ENCODE measurements at regions not wholly inside any gene's neighbourhood (a gene's known extent, or its start where the extent isn't known, plus 50 kb on each side); places are given as distances from the start of the nearest gene placed in this dataset.

GRCh38 chr2:23199115-23199918 is 185.7 kb upstream of the KLHL29 start:
- peak; percentile 74 for DNase-seq

DNA sequence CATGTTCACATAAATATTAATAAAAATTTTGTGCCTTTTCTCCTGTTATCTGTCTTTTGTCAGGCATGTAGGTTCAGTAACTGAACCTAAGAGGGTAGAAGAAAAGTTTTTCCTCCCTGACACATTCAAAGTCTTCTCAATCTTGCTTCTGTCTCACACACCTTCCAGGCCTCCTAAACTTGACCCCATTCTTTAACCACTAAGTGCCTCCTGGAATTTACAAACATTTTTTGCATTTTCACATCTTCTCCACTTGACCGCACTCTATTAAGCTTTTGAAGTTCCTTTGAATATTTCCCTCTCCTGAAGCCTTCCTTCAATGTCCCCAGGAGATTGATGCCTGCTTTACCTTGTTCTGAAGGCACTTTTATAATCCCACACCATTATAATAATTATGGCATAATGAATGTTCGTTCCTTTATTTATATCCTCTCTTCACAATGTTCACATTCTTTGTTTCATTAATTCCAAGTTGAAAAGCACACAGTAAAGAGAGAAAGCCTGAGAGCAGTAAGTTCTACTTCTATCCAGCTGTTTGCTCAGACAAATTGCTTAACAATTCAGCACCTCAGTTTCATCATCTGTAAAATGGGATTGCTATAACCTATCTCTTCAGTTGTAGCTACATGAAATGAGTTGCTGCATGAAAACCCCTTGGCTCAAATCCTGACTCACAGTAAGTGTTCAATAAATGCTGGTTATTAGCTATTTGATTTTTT is 184.8 kb upstream of the KLHL29 start:
- DNase-seq, result no peak

DNA sequence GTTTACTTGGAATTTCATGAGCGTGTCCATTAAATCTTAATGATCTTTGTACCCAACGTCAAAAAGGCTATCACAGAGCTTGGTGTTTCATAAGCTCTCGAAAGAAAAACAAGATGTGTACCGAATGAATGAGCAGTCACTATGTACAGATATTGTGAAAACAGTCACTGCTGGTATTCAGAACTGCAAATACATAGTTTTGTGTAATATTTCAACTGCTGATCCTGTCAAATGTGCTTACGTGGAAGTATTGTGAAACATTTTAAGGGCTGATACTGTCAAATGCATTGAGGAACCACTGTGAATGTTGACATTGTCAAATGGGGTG is 184.2 kb upstream of the KLHL29 start:
- DNase-seq, result no peak

DNA sequence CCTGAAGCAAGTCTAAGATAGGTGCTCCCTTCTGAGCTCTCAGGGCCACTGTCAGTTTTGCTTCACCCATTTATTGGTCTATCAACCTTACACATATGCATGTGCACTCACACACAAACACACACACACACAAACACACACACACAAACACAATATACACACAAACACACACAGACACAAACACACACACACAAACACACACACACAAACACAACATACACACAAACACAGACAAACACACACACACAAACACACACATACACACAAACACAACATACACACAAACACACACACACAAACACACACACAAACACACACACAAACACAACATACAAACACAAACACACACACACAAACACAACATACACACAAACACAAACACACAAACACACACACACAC is 181.6 kb upstream of the KLHL29 start:
- no peak for DNase-seq

DNA sequence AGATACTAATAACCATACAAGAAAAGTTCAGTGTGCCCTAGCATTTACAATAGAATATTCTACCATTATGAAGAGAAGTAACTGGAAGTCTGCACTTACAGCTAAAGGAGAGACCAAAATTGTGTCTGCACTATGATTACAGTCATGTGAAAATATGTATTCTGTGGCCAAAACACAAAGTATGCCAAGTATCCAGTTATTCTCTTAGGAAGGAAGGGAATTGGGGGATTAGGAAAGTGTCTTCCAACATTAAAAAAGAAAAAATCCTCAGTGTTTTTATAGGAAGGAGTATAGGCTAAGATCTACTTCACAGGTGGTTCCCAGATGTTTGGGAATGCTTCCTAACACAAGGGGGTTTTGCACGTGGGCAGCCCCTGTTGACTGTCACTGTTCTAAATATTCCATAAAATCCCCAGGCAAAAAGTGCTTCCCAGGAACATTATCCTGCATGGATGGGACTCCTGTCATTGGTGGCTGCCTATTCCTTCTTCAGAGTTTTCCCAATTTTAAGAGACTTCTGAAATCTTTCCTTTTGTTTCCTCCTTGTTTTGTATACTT is 180.2 kb upstream of the KLHL29 start:
- no peak for DNase-seq

GRCh38 chr2:23206650-23207049 is 178.3 kb upstream of the KLHL29 start:
- no peak for DNase-seq

GRCh38 chr2:23207871-23208270 is 177.1 kb upstream of the KLHL29 start:
- DNase-seq, result no peak

DNA sequence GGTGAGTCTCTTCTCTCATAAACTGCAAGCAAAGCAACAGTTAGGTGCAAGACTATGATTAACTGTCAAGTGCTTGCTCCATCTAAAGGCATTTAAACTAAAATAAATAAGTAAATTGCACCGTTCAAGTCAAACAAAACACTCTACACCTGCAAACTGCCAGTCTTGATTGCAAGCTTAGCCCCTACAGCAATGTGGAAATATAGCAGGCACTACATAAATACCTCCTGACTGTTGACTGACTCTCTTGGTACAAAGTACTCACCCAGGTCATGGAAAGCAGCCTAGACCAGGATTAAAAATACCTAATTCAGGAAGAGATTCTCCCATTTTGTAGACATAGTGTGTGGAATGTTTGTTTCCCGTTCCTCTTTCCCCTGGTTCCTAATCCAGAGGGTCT is 176.6 kb upstream of the KLHL29 start:
- no peak for DNase-seq

GRCh38 chr2:23209059-23209458 is 175.9 kb upstream of the KLHL29 start:
- no peak for DNase-seq

- no peak for DNase-seq
Observed at GRCh38 chr2:23211987-23212583, 172.9 kb upstream of the KLHL29 start.

DNA sequence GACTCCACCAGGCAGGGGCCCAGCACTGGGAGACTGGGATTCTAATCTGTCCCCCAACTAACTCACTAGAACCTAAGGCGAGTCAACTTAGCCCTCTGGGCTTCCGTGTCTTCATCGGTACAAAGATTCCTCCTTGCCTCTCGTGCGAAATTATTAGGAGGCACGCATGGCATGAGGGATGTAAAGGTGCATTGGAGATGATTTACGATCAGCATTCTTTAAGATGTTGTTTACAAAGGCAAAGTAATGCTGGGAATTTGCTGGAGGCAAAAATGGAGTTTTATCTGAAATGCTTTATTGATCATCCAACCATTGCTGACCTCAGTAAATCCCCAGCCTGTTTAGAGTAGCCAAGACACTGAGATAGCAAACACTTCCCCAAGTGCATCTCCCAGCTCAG is 171.8 kb upstream of the KLHL29 start:
- DNase-seq, result no peak

GRCh38 chr2:23215016-23215415 is 170.0 kb upstream of the KLHL29 start:
- DNase-seq, result no peak

GRCh38 chr2:23219666-23220065 is 165.3 kb upstream of the KLHL29 start:
- DNase-seq, result no peak

DNA sequence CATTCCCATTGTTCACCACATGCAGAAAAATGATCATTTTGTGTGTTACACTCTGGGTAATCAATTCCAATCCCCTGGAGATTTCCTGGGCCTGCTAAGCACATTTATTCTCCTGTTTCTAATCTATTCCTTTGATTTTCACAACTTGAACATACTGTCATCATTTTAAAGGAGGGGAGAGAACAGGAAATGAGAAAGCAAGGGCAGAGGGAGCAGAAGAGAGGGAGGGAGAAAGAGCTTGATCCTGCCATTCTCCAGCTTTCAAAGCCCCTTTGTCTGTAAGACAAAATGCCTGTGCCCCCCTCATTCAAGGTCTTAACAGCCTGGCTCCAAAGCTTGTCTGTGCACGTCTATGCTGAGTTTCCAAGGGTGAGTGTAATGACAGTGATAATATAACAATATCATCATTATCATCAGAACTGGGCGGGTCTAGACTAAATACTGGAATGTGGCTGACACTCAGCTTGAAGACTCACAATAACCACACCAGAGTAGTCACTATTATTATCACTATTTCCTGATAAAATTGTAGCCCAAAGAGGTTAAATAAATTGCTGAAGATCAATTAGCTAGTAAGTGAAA is 164.4 kb upstream of the KLHL29 start:
- DNase-seq, result no peak

DNA sequence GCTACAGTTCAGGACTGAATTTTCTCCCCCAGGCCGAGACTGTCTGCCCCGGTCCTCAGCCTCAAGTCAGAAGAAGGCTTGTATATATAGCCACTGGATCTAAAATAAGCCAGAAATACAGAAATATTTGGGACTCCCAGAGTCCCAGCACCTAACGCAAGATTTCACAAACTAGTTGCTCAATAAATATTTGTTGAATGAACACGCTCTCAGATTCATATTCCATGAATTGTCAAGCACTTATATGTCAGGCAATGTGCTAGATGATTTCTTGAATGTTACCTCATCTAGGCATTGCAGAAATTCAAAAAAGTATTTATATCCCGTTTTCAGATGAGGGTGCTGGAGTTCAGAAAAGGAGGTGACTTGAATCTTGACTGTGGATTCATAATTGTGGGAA is 163.7 kb upstream of the KLHL29 start:
- DNase-seq, result no peak

DNA sequence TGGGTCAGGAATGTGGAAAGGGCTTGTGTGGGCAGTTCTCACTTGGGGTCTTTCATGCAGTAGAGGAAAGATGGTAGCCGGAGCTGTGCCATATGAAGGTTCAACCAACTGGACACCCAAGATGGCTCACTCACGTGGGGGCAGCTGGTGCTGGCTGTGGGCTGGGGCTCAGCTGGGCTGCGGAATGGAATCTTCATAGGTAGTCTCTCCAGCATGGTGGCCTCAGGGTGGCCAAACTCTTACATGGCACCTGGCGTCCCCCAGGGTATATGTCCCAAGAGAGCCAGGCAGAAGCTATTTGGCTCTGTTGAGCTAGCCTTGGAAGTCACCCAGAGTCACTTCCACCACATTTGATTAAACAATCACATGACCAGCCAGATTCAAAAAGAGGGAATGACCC is 163.1 kb upstream of the KLHL29 start:
- DNase-seq, result no peak

- no peak for DNase-seq
Observed at GRCh38 chr2:23230885-23231284, 154.1 kb upstream of the KLHL29 start.

GRCh38 chr2:23231865-23232264 is 153.1 kb upstream of the KLHL29 start:
- DNase-seq, result no peak

GRCh38 chr2:23235292-23235691 is 149.7 kb upstream of the KLHL29 start:
- DNase-seq, result no peak

GRCh38 chr2:23235736-23236135 is 149.2 kb upstream of the KLHL29 start:
- DNase-seq, result no peak

- DNase-seq, result no peak
Observed at GRCh38 chr2:23237147-23237546, 147.8 kb upstream of the KLHL29 start.

DNA sequence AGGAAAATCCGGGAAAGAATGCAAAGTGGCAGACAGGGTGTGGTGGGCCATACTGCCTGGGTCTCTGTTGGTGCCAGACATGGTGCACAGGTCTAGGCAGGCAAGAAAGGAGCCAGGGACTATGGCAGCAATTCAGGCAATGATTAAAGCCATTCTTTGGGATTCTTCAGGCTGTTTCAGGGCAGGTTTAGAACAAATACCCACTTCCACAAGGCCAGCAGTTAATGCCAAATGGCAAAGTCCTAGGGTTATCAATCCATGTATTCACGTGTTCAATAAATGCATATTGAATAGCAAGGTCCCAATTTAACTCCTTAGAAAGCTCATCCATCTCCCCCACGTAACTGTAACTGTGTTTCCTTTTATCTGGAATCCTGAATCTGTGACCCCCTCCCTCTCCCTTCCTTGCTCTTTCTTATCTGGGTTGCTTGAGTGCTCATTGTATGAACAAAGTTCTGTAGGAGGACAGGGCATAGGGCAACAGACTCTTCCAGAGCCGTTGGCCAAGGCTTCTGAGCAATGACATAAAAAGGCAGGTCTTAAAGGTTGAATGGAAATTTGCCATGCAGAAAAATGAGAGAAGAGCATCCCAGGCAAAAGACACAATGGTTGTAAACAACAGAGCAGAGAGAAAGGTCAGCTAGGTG is 146.8 kb upstream of the KLHL29 start:
- no peak for DNase-seq

DNA sequence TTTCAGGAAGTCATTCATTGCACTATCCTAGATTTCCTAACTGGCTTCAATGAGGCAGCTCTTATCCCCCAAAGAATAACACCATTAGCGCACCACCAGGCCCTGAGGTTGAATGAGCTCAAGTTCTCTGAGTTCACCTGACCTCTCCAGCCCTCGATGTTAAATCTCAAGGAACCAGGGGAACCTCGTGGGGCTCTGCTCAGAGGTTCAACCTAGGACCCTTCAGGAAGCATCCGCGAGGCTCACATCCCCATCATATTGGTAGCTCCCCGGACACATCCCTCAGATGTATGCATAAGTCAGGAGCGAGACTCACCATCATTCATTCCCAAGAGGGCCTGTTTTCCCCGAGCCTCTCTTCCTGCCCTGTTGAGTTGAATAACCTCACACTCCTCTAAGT is 145.6 kb upstream of the KLHL29 start:
- no peak for DNase-seq
